ENCODE measurements at regions not wholly inside any gene's neighbourhood (a gene's known extent, or its start where the extent isn't known, plus 50 kb on each side); places are given as distances from the start of the nearest gene placed in this dataset.

- H3K4me3 ChIP-seq (replicated peaks; ENCODE audit: low read depth, low read length): no peak overlapping the region
- TF ChIP-seq CTCF (IDR thresholded peaks at IDR 0.05; ENCODE audit: low read length, missing control alignments): no peak
- no peak for DNase-seq (ENCODE audit: low read depth)
Observed at GRCh38 chr18:45464619-45465018, 150.7 kb upstream of the SLC14A2 start.

GRCh38 chr18:45467293-45467692 is 148.0 kb upstream of the SLC14A2 start:
- no peak for DNase-seq (ENCODE audit: low read depth)
- H3K4me3 ChIP-seq (replicated peaks; ENCODE audit: low read depth, low read length): no peak overlapping the region
- TF ChIP-seq CTCF (IDR thresholded peaks at IDR 0.05; ENCODE audit: low read length, missing control alignments): no peak

- no peak for TF ChIP-seq CTCF (IDR thresholded peaks at IDR 0.05; ENCODE audit: low read length, missing control alignments)
- no peak for DNase-seq (ENCODE audit: low read depth)
- H3K4me3 ChIP-seq (replicated peaks; ENCODE audit: low read depth, low read length): no peak overlapping the region
Observed at GRCh38 chr18:45467945-45468344, 147.3 kb upstream of the SLC14A2 start.

GRCh38 chr18:45478889-45479288 is 136.4 kb upstream of the SLC14A2 start:
- DNase-seq (ENCODE audit: low read depth): no peak
- H3K4me3 ChIP-seq (replicated peaks; ENCODE audit: low read depth, low read length): no peak overlapping the region
- TF ChIP-seq CTCF (IDR thresholded peaks at IDR 0.05; ENCODE audit: low read length, missing control alignments): no peak

GRCh38 chr18:45480219-45481015 is 134.9 kb upstream of the SLC14A2 start:
- no peak for DNase-seq (ENCODE audit: low read depth)
- no peak overlapping the region for H3K4me3 ChIP-seq (replicated peaks; ENCODE audit: low read depth, low read length)

GRCh38 chr18:45481821-45482220 is 133.5 kb upstream of the SLC14A2 start:
- H3K4me3 ChIP-seq (replicated peaks; ENCODE audit: low read depth, low read length): no peak overlapping the region
- no peak for TF ChIP-seq CTCF (IDR thresholded peaks at IDR 0.05; ENCODE audit: low read length, missing control alignments)

More at GRCh38 chr18:45480219-45481015, 134.9 kb upstream of the SLC14A2 start:
- no peak for TF ChIP-seq CTCF (IDR thresholded peaks at IDR 0.05; ENCODE audit: low read length, missing control alignments)

GRCh38 chr18:45482286-45482685 is 133.0 kb upstream of the SLC14A2 start:
- TF ChIP-seq CTCF (IDR thresholded peaks at IDR 0.05; ENCODE audit: low read length, missing control alignments): no peak
- no peak overlapping the region for H3K4me3 ChIP-seq (replicated peaks; ENCODE audit: low read depth, low read length)
- peak; percentile 3 for DNase-seq (ENCODE audit: low read depth)

More at GRCh38 chr18:45481821-45482220, 133.5 kb upstream of the SLC14A2 start:
- no peak for DNase-seq (ENCODE audit: low read depth)
